ENCODE measurements at regions not wholly inside any gene's neighbourhood (a gene's known extent, or its start where the extent isn't known, plus 50 kb on each side); places are given as distances from the start of the nearest gene placed in this dataset.

GRCh38 chr5:136726506-136726905, 361.2 kb upstream of the TRPC7 start:
- TF ChIP-seq POLR2AphosphoS5 (IDR thresholded peaks at IDR 0.05; ENCODE audit: low read depth, low read length) (no peak), FOXP2 (optimal IDR thresholded peaks at IDR 0.05; ENCODE audit: borderline replicate concordance, extremely low read depth, extremely low read length, insufficient read depth) (no peak), TAF1 (IDR thresholded peaks at IDR 0.05; ENCODE audit: borderline replicate concordance, insufficient read depth, low read length) (no peak), SIN3A (IDR thresholded peaks at IDR 0.05; ENCODE audit: borderline replicate concordance, insufficient read depth, low read length) (no peak), REST (IDR thresholded peaks at IDR 0.05; ENCODE audit: insufficient read depth in 1 of 2, low read depth in 2 of 2, low read length in 2 of 2) (no peak)

- no peak for TF ChIP-seq FOXP2 (optimal IDR thresholded peaks at IDR 0.05; ENCODE audit: borderline replicate concordance, extremely low read depth, extremely low read length, insufficient read depth)
- no peak for TF ChIP-seq POLR2AphosphoS5 (IDR thresholded peaks at IDR 0.05; ENCODE audit: low read depth, low read length)
- no peak for TF ChIP-seq SIN3A (IDR thresholded peaks at IDR 0.05; ENCODE audit: borderline replicate concordance, insufficient read depth, low read length)
- TF ChIP-seq TAF1 (IDR thresholded peaks at IDR 0.05; ENCODE audit: borderline replicate concordance, insufficient read depth, low read length), result no peak
- TF ChIP-seq REST (IDR thresholded peaks at IDR 0.05; ENCODE audit: insufficient read depth in 1 of 2, low read depth in 2 of 2, low read length in 2 of 2), result no peak
Measured at GRCh38 chr5:136724161-136724560, 358.8 kb upstream of the TRPC7 start.

- TF ChIP-seq TAF1 (IDR thresholded peaks at IDR 0.05; ENCODE audit: borderline replicate concordance, insufficient read depth, low read length) (no peak), FOXP2 (optimal IDR thresholded peaks at IDR 0.05; ENCODE audit: borderline replicate concordance, extremely low read depth, extremely low read length, insufficient read depth) (no peak), REST (IDR thresholded peaks at IDR 0.05; ENCODE audit: insufficient read depth in 1 of 2, low read depth in 2 of 2, low read length in 2 of 2) (no peak), POLR2AphosphoS5 (IDR thresholded peaks at IDR 0.05; ENCODE audit: low read depth, low read length) (no peak), SIN3A (IDR thresholded peaks at IDR 0.05; ENCODE audit: borderline replicate concordance, insufficient read depth, low read length) (no peak)
Measured at GRCh38 chr5:136722581-136722980, 357.2 kb upstream of the TRPC7 start.

GRCh38 chr5:136722086-136722485, 356.7 kb upstream of the TRPC7 start:
- TF ChIP-seq SIN3A (IDR thresholded peaks at IDR 0.05; ENCODE audit: borderline replicate concordance, insufficient read depth, low read length), result no peak
- no peak for TF ChIP-seq TAF1 (IDR thresholded peaks at IDR 0.05; ENCODE audit: borderline replicate concordance, insufficient read depth, low read length)
- TF ChIP-seq POLR2AphosphoS5 (IDR thresholded peaks at IDR 0.05; ENCODE audit: low read depth, low read length), result no peak
- no peak for TF ChIP-seq FOXP2 (optimal IDR thresholded peaks at IDR 0.05; ENCODE audit: borderline replicate concordance, extremely low read depth, extremely low read length, insufficient read depth)
- TF ChIP-seq REST (IDR thresholded peaks at IDR 0.05; ENCODE audit: insufficient read depth in 1 of 2, low read depth in 2 of 2, low read length in 2 of 2), result no peak

- TF ChIP-seq TAF1 (IDR thresholded peaks at IDR 0.05; ENCODE audit: borderline replicate concordance, insufficient read depth, low read length) (no peak), POLR2AphosphoS5 (IDR thresholded peaks at IDR 0.05; ENCODE audit: low read depth, low read length) (no peak), REST (IDR thresholded peaks at IDR 0.05; ENCODE audit: insufficient read depth in 1 of 2, low read depth in 2 of 2, low read length in 2 of 2) (no peak), SIN3A (IDR thresholded peaks at IDR 0.05; ENCODE audit: borderline replicate concordance, insufficient read depth, low read length) (no peak), FOXP2 (optimal IDR thresholded peaks at IDR 0.05; ENCODE audit: borderline replicate concordance, extremely low read depth, extremely low read length, insufficient read depth) (no peak)
Measured at GRCh38 chr5:136720674-136721073, 355.3 kb upstream of the TRPC7 start.
